ENCODE measurements at regions not wholly inside any gene's neighbourhood (a gene's known extent, or its start where the extent isn't known, plus 50 kb on each side); places are given as distances from the start of the nearest gene placed in this dataset.

DNA sequence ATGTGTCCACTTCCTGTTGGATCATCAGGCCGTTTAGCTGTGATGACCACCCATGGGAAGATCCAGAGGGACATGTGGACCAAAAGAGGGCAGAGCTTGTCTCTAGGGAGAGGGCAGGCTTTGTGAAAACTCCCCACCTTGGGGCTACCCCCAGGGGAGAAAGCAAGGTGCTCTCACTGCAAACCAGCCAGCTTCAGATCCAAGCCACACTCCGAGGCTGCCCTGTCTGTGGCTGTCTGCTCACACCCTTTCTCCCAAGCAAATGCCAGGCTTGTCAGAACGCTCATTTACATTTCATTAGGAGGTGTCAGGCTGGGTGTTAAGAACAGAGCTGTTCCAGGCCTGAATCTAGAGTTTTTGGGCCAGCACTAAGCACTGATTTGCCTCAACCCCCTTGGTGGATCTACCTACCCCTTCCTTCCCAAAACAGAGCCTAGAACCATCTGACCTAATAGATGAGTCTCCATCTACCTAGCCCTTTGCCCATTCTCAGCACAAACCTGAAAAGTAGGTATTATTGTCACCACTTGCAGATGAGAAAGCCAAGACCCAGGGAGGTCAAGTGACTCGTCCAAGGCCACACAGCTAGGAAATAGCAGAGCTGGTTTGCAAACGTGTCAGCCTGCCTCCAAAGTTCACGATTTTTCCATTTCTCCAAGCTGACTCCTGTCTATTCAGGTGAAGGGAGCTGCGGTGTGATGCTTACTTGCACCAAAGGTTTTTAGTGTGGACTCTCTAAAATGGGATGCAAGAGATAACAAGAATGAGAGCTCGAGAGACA is 130.9 kb downstream of the EMX2 start:
- DNase-seq = no peak

DNA sequence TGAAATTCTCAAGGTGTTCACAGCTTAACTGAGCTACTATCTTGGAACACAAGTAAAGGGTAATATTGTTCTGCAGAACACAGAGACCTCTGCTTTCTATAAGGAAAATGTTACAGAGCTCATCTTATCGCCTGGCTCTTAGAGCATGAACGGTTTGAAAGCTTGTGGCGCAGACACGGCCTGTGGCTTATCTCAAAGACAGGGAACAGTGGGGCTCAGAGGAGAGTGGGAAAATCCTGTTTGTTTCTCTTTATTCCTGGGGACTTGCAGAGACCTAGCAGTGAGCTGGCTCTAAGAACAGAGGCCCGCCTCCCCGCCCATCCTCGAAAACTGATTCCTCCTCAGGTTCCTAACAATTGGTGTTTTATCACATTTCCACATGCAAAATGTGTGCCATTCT is 131.7 kb downstream of the EMX2 start:
- no peak for DNase-seq

DNA sequence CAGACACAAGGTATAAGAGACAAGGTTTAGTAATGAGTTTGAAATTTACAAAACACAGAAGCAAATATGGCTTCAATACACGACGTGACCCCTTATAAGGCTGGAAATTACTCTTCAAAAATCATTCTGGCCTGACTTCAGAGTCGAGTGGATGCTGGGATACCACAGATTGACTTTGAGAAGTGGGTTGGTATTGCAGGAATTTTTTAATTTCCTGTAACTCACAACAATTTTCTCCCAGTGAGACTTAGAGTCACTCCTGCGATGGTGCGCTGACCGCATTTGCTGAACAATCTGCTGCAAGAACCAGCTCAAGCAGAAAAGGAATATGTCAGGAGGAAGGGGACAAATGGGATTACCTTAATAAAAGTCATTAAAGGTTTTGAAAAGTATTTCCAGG is 132.1 kb downstream of the EMX2 start:
- no peak for DNase-seq

DNA sequence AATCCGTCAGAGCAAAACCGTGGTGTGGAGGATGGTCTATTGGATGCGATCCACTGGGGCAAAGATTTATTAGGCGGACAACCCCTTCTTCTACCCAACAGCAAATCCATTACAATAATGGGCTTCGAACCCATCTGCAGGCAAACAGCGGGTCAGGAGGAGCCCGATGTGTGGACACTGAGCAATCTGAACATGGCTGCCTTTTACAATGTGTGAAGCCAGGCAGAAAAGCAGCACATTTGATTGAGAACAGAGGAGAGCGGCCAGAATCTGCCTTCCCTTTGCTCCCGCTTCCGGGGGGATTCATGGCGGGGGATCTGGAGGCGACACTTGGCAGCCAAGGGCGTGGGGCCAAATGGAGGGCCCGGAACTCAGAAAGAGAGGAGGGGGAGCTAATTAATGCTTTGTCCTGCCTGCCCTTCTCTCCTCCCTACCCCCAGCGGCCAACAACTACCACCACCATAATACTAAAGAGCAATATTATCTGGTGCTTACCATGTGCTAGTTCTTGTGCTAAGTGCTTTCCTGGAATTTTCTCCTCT is 133.0 kb downstream of the EMX2 start:
- no peak for DNase-seq

DNA sequence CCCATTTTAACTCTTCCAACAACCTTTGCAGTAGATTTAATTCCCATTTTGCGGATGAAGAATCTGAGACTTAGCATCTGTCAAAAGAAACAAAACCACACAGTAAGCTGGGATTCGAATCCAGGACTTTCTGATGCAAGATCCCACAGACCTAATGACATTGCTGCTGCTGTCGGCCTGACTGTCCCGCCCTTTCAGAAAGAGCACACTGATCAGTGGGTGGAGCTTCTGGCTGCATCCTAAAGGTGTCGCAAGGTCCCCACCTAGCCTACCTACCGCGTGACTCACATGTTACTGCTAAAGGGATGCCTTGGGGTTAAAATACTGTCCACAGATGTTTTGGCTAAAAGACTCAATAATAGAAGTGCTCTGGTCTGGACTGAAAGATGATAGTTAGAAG is 134.7 kb downstream of the EMX2 start:
- no peak for DNase-seq

DNA sequence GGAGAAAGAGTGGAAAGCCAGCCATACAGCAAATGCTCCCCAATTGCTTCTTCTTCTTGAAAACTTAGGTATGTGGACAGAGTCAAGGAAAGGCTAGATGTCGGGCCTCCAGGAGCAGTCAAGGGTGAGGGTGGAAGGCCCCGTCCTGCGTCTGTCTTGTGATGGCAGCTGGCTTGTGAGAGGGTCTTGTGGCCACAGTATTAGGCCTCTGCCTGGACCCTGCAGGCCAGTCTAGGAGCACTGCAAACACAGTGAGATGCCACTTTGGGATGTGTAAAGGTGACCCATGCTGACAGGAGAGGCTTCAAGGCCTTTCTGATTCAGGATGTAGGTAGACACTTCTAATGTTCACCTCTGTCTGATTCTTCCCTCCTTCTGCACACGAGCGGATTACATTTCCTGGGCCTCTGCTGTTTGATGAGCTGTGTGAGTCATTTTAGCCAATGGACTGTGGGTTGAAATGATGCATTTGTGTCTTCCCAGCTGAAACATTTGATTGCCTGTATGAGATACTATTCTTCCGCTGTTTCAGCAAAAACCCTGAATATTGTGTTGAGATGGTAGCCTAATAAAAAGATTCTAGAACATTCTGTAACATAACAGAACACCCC is 135.4 kb downstream of the EMX2 start:
- no peak for DNase-seq

DNA sequence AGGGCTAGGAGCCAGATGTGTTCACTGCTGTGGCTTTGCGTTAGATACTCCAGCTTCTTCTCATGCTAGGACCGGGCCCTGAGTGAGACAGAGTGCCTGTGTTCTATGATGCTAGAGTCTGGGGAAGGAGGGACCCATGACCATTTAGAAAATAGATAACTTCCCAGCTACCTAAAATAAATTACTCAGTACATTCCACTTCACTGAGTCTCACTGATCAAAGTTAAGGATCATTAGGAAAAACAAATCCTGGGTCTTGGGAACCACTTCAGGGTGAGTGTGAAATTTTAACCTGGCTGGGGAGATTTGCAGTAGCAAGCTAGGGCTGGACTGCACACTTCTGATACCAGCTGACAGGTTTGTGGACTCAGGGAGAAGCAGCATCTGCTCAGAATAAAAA is 138.1 kb downstream of the EMX2 start:
- DNase-seq = no peak

DNA sequence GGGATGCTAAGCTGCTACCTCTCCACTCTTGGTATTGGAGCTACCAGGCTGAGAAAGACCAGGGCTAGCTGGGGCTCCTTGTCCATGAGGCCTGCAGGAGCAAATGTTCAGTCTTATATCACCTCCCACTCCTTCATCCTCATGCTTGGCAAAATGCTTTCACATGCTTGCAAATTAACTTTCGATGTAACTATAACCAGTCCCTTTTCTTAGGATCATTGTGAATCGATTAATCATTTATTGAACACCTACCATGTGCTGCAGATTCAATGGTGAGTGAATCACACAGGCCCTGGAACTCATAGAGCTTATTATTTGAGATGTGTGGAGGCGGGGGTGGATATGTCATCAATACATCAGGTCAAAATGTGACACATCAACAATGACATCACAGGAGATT is 138.6 kb downstream of the EMX2 start:
- DNase-seq = no peak

DNA sequence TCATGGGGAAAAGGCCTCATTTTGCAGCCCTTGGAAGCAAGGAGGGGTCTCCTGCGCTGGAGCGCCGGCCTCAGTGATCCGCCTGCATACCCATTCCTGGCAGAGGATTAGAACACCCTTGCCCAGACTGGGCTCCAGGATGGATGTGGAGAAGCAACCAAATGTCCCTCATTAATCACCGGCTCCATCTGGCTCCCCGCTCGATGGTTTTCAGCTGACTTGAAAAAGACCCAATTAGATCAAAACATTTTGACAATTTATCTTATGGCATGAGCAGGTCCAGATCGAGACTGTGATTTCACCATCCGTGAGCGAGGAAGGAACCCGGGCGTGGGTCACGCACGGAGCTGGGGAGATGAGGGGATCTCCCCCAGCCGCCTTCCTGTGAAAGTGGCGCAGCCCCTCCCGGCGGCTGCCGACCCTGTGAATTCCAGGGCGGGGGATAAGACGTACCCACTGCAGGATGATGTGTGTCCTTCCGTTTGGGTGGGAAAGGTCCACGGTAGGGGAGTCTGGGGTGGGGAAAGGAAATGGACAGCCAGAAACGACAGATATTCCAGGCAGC is 141.6 kb downstream of the EMX2 start:
- DNase-seq = no peak

DNA sequence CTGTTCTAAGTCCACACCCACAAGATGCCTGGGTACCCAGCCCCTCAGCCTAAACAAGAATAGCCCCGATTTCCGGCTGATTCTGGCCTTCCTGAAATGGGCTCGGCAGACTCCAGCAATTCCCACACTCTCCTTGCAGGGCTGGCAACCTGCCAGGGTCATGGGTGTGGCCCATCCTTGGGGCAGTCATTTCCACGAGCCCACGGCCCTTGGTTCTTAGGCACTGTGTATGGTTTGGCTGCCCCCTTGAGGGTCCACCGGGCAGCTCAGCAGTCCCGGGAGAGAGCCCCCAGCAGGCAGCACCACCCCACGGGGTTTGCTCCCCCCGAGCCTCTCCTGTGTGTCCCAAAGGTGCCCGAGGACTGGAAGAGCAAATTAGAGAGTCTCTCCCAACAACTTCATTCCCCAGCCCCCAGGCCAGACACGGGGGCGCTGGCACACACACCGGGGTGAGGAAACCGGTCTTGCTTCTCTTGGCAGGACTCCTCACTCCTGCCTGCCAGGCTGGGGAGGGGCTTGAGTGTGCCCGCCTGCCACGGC is 142.2 kb downstream of the EMX2 start:
- DNase-seq = peak; percentile 55

DNA sequence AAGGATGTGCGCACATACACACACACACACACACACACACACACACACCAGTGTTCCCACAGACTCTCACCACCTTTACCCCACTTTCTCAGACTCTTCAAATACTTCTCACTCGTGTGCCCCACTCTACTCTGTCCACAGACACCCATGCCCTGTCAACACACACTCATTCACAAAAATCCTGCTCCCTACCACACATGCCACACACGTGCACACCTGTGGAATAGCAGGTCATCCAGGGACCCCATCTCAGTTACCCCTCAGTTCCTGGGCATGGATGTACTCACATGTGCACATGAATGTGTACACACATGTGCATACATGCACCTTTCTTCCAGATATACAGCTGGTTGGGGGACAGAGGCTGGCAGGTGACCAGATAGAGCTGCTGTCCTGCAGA is 142.9 kb downstream of the EMX2 start:
- DNase-seq = no peak

DNA sequence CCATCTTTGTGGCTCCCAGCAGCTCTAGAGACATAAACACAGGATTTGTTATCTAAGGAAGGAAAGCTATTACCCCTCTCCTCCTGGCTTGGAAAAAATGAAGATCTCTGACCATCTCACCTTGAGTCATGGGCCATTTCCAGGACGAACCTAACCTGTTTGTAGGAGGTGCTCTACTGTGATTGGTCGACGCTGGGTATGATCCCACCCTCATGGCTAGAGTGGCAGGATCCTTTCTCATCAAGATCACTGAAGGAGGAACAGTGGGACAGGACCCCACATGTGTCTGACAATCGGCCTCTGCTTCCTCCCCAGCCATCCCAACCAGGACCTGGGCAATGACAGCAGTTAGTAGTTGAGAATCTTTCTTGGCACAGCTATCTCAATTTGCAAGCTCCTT is 144.1 kb downstream of the EMX2 start:
- no peak for DNase-seq

DNA sequence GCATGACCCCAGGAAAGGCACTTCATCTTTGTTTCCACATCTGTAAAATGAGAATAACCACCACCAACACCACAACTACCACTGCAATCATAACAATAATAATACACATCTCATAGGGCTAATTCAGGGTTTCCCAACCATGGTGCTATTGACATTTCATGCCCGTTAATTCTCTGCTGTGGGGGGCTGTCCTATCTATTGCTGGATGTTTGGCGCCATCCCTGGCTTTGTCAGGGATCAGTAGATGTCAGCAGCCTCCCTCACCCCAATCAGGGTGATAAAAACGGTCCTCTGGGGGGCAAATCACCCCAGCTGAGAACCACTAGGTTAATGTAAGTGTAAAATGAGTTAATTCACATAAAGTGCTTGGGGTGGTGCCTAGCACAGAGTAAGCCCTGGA is 145.8 kb downstream of the EMX2 start:
- DNase-seq = no peak

DNA sequence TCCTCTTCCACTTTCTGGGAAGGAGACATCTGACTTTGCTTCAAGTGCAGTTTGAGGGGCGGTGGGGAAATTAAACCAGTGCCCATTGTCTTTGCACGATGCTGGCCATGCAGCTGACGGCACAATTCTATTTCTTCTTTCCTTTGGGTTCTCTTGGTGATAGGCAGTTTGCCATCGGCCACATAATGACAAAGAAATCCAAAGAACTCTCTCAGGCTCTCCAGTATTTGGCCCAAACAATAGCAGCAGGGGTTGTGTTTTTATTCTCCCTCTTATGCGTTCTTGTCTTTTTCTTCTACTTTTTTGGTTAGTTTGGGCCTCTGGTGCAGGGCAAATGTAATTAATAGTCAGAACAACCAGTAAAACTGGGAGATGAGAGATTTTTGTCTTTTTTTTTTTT is 147.0 kb downstream of the EMX2 start:
- no peak for DNase-seq

DNA sequence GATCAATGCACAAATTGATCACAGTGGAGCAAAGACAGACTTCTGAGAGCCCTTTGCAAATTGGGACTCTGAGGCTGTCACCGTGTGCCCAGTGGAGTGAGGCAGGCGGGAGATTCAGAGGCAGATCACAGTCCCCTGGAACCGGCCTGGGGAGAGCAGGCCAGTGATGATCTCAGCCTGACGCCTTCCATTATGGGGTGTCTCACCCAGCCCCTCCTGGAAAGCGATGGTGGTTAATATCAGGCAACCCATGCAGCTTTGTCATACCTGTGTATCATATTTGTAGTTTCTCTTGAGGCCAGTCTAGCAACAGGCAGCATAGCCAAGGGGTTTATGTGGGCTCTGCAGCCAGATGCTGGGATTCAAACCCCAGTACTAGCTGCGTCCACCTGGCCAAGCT is 147.8 kb downstream of the EMX2 start:
- no peak for DNase-seq

DNA sequence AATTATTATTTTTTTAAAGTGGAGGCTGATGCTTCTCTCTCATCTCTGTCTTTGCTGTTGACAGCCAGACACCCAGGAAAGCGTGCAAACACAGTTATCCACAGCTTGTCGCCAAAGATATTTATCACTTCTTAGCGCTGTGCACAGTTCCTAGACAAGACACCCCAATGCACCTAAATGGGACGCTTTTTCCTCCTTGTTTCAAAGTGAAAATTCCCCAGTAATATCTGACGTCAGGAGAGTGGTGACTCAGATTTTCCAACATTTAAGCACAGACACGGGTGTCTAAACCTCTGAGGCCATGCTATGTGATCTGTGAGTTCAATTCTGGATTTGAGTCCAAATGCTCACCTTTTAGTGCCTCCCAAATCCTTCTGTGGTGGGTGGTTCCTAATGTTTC is 151.6 kb downstream of the EMX2 start:
- no peak for DNase-seq

DNA sequence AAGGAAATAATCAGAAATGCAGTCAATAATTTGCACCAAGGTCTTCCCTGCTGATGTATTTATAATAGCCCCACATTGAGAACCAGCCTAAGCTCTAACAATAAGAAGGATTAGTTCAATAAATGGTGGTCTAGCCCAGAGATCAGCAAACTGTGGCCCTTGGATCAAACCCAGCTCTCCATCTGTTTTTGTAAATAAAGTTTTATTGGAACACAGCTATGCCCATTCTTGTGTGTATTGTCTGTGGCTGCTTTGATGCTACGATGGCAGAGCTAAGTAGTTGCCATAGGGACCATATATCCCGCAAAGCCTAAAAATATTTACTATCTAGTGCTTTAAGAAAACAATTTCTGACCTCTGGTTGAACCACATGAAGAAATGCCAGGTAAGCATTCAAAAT is 154.9 kb downstream of the EMX2 start:
- no peak for DNase-seq

DNA sequence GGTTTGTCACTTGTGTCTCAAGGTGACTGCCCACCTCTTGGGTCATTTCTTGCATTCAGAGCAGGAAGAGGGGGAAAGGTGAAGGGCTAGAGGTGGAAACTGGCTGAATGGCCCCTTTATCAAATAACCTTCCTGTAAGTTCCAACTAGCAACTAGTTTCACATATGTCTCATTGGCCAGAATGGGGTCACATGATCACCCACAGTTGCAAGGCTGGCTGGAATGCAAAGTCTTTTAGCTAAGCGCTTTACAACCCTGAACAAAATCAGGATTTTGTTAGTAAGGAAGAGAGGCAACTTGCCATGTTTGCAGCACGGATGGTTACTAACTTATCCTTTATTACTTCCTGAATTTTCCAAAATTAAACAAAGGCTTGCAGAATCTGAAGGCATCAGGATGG is 156.3 kb downstream of the EMX2 start:
- DNase-seq = no peak

DNA sequence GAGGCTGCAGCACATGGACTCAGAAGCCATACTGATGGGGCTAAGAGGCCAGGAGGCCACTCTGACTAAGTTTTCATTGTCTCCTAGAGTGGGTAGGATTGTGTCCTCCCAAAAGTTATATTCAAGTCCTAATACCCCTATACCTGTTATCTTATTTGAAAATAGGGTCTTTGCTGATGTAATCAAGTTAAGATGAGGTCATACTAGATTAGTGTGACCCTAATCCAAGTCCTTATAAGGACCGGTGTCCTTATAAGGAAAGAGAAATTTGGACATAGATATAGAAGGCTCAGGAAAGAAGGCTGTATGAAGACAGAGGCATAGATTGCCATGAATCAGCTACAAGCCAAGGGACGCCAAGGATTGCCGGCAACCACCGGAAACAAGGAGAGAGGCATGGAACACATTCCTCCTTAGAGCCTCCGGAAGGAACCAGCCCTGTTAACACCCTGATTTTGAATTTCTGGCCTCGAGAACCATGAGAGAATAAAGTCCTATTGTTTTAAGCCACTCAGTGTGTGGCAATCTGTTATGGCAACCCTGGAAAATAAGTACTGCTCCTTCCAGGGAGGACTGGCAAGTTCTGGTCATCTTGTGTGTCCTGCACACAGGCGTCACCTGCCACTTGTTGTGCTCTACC is 157.0 kb downstream of the EMX2 start:
- DNase-seq = no peak

DNA sequence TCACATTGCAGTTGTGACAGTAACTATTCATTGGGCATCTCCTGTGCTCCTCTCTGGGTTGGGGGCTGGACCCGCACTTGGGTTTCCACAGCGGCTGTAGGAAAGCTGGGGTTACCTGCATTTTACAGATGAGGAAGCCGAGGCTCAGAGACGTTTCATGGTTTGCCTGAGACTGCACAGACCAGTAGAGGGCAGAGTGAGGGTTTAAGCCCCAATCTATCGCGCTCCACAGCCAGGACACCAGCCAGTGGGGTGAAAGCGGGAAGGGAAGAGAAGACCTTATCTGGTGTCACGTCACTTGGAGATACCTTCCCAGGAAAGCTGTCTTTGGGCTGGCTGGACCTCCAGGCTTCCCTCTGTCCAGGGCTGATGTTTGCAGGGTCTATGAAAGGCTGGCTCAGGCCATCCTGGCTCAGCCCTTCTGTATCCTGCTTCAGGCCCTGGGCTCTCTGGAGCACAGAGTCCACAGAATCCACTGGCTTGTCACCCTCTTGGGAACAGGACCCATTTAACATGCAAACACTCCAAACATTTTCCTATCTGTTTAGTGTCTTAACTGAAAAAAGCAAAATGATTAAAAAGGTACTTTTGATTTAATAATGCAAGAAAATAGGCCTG is 167.7 kb downstream of the EMX2 start:
- no peak for DNase-seq

DNA sequence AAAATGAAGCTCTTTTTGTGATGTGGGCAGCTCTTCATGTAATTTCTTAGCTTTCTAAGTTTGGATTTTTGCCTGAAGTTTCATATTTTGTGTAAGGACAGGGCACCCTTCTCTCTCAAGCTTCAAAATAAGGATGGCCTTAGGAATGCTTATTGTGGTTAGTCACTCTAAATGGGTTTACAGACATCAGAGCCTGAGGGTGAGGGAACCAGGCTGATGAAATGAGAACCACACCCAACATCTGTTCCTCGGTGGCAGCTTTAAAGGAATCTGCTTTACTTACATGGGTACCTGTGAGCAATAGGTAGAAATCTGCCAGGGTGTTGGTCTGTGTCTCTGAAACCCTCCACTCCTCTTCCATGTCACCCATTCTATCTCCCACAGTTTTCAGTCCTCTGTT is 174.3 kb downstream of the EMX2 start:
- DNase-seq = no peak

DNA sequence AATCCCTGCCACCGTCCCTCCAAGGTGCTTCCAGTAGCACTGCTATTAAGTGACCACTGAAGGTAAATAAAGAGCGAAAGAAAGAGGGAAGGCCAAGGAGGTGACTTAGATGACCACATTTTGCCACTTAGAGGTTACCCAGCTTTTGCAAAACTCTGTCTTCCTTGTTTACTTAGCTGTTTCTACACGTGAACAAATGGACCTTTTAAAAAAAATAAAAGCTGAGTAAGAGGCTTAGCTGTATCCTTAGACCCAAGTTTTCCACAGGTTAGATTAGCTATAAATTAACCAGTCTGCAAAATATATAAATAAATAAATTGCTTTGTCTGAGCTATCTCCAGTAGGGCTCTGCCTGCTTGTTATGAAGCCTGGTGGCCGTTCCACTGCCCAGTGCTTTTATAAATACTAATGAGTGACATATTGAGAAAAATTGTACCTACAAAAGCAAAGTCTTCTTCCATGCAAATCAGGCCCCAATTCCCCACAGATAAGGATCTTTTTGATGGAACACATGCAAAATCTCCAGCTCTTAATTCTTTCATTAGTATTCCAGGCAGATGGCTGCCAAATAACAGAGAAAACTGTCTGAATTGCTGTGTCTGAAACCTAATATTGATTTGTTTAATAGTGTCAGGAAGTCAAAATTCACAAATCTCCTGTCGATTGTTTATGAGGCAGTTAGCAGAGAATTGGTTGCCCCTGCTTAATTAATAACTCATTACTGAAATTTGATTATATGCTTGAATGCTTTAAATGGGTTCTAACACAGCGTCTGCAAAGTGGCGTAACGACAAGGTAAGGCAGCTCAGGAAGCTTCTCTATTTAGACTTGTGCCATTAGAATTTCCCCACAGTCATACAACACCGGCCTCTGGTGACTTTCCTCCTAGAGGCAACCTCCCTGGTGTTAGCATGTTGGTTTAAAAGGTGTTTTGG is 176.7 kb downstream of the EMX2 start:
- no peak for DNase-seq

Measured in right forelimb (tissue), 1 donor.